ENCODE measurements at regions not wholly inside any gene's neighbourhood (a gene's known extent, or its start where the extent isn't known, plus 50 kb on each side); places are given as distances from the start of the nearest gene placed in this dataset.
"Not testable (repeated sequence)": the region's sequence is repeated elsewhere in the genome, so short reads cannot be mapped to it uniquely, and the experiment has no call there.

DNA sequence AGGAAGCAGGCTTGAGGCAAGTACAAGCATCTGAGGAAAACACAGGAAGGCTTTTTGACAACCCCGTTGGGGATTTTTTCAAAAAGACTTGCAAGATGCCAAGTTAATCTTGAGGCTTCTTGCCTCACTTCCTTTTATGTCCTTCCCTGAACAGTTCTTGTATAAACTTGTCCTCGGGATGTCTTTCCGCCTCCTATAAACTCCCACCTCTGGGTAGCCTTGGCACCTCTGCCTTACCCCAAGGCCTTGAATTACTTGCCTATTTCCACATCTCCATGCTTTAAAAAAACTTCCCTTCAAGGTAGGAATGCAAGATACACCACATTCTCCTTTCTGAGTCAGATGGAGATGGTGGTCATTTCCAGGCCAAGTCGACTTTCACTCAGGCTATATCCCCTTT is 106.4 kb upstream of the RBBP8 start:
- H3K4me3 Mint-ChIP-seq = no peak overlapping the region
- no peak overlapping the region for H3K27ac Mint-ChIP-seq
- TF ChIP-seq, protein P1, sequence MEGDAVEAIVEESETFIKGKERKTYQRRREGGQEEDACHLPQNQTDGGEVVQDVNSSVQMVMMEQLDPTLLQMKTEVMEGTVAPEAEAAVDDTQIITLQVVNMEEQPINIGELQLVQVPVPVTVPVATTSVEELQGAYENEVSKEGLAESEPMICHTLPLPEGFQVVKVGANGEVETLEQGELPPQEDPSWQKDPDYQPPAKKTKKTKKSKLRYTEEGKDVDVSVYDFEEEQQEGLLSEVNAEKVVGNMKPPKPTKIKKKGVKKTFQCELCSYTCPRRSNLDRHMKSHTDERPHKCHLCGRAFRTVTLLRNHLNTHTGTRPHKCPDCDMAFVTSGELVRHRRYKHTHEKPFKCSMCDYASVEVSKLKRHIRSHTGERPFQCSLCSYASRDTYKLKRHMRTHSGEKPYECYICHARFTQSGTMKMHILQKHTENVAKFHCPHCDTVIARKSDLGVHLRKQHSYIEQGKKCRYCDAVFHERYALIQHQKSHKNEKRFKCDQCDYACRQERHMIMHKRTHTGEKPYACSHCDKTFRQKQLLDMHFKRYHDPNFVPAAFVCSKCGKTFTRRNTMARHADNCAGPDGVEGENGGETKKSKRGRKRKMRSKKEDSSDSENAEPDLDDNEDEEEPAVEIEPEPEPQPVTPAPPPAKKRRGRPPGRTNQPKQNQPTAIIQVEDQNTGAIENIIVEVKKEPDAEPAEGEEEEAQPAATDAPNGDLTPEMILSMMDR (conservative IDR thresholded peaks at IDR 0.05) = no peak
- H3K27me3 Mint-ChIP-seq = peaks cover 2% of the 10 kb centered on the region
- no peak for DNase-seq (ENCODE audit: extremely low spot score, unreplicated experiment)
- no peaks in the 10 kb centered on the region for H3K36me3 Mint-ChIP-seq
- H3K9me3 Mint-ChIP-seq = peaks cover 9% of the 10 kb centered on the region
- no peaks in the 10 kb centered on the region for H3K4me1 Mint-ChIP-seq (ENCODE audit: unreplicated experiment)

DNA sequence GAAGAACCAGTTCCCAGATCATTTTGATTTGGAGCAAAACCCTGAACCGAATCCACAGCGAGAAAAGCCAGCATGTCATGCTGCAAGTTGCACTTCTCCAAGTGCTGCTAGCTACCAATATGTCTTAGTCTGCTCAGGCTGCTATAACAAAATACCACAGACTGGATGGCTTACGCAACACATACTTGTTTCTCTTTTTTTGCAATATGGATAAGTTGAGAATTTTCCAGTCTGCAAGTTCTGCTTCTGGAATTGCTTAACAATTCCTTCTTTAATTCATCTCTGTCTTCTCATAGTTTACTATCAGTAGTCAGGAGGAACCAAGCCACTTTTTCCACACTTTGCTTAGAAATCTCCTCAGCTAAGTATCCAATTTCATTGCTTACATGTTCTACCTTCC is 105.9 kb upstream of the RBBP8 start:
- Mint-ChIP-seq H3K36me3 (no peaks in the 10 kb centered on the region), H3K4me1 (ENCODE audit: unreplicated experiment) (no peaks in the 10 kb centered on the region), H3K27me3 (peaks cover 2% of the 10 kb centered on the region), H3K27ac (no peak overlapping the region), H3K9me3 (peaks cover 9% of the 10 kb centered on the region), H3K4me3 (no peak overlapping the region)
- no peak for DNase-seq (ENCODE audit: extremely low spot score, unreplicated experiment)
- TF ChIP-seq, protein P1 (conservative IDR thresholded peaks at IDR 0.05) = no peak

DNA sequence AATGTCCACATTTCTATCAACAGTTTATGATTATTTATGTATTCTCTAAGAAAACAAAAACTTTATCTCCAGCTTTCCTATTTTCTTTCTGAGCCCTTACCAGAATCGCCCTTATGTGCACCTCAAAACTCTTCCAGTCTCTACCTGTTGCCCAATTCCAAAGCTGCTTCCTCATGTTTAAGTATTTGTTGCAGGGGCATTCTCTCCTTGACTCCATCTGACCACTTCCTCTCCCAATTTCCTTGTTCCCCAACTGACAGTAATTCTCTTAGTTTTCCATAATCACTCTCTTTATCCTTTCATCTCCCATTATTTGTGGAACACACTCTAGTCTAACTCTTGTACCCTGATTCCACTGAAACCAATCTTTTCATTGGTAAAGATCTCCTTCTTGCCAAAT is 105.4 kb upstream of the RBBP8 start:
- H3K27ac Mint-ChIP-seq = no peak overlapping the region

DNA sequence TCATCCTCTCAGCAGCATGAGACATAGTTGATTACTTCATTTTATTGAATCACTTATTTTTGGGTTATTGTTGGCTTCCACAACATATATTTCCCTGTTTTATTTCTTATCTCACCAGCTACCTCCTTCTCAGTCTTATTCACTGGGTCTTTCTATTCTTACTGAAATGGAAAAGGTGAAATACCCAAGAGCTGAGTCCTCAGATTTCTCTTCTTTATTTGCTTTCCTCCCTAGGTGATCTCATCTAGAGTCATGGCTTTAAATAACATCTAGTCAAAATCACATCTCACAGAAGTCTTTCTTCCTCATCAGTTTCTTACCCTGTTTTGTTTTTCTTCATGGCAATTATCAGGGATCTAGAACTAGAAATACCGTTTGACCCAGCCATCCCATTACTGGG is 105.0 kb upstream of the RBBP8 start:
- TF ChIP-seq, protein P1 (conservative IDR thresholded peaks at IDR 0.05) = no peak
- Mint-ChIP-seq H3K4me3 (no peak overlapping the region), H3K27me3 (peaks cover 2% of the 10 kb centered on the region), H3K4me1 (ENCODE audit: unreplicated experiment) (no peaks in the 10 kb centered on the region), H3K9me3 (peaks cover 9% of the 10 kb centered on the region), H3K36me3 (no peaks in the 10 kb centered on the region), H3K27ac (no peak overlapping the region)
- DNase-seq (ENCODE audit: extremely low spot score, unreplicated experiment) = no peak

More for the DNA sequence above, 105.4 kb upstream of the RBBP8 start:
- H3K4me3 Mint-ChIP-seq = no peak overlapping the region
- H3K9me3 Mint-ChIP-seq = peaks cover 9% of the 10 kb centered on the region
- TF ChIP-seq, protein P1 (conservative IDR thresholded peaks at IDR 0.05) = no peak
- DNase-seq (ENCODE audit: extremely low spot score, unreplicated experiment) = no peak
- no peaks in the 10 kb centered on the region for H3K4me1 Mint-ChIP-seq (ENCODE audit: unreplicated experiment)
- no peaks in the 10 kb centered on the region for H3K36me3 Mint-ChIP-seq
- peaks cover 2% of the 10 kb centered on the region for H3K27me3 Mint-ChIP-seq

DNA sequence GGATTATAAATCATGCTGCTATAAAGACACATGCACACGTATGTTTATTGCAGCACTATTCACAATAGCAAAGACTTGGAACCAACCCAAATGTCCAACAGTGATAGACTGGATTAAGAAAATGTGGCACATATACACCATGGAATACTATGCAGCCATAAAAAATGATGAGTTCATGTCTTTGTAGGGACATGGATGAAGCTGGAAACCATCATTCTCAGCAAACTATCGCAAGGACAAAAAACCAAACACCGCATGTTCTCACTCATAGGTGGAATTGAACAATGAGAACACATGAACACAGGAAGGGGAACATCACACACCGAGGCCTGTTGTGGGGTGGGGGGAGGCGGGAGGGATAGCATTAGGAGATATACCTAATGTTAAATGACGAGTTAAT is 104.5 kb upstream of the RBBP8 start:
- H3K9me3 Mint-ChIP-seq; H3K27ac Mint-ChIP-seq; DNase-seq (ENCODE audit: extremely low spot score, unreplicated experiment); H3K4me1 Mint-ChIP-seq (ENCODE audit: unreplicated experiment); H3K36me3 Mint-ChIP-seq; H3K27me3 Mint-ChIP-seq; H3K4me3 Mint-ChIP-seq: not testable (repeated sequence)

DNA sequence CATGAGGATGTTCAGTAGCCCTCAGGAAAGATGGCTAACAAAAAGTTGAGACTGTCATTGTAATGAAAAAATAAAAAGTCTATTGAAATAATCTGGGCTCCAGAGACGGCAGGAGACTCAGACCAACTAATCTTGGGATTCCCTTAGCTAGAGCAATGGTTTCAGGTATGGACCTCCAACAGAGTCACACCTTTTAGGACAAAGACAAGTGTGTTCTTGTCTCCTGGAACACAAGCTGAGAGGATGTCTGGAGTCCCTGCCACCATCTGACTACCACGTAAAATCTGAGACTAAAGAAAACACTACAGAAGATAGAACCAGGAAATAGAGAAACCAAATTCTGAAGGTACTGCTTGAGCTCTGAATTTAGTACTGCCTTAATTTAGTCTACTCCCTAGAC is 103.3 kb upstream of the RBBP8 start:
- H3K4me3 Mint-ChIP-seq = no peak overlapping the region
- TF ChIP-seq, protein P1 (conservative IDR thresholded peaks at IDR 0.05) = no peak
- H3K27me3 Mint-ChIP-seq = no peaks in the 10 kb centered on the region
- H3K4me1 Mint-ChIP-seq (ENCODE audit: unreplicated experiment) = no peaks in the 10 kb centered on the region
- peaks cover 9% of the 10 kb centered on the region for H3K9me3 Mint-ChIP-seq
- H3K27ac Mint-ChIP-seq = no peak overlapping the region
- no peak for DNase-seq (ENCODE audit: extremely low spot score, unreplicated experiment)
- no peaks in the 10 kb centered on the region for H3K36me3 Mint-ChIP-seq

All from type B pancreatic cell (in vitro differentiated cells).